IPS DF 6.9 (cell line): ENCODE measurements at regions not wholly inside any gene's neighbourhood (a gene's known extent, or its start where the extent isn't known, plus 50 kb on each side); places are given as distances from the start of the nearest gene placed in this dataset.
"Not testable (repeated sequence)": the region's sequence is repeated elsewhere in the genome, so short reads cannot be mapped to it uniquely, and the experiment has no call there.

ENCODE experiments used
- DNase-seq: peaks from one replicate; pipeline ENCODE4 v3.0.0-alpha.2; 2013; ENCODE audit warnings: low read depth, low spot score
- H3K27ac ChIP-seq: one replicate; pipeline ENCODE4 v1.5.1; 2013; ENCODE audit warnings: low read length, control low read depth
- H3K27me3 ChIP-seq: 2 replicates; pipeline ENCODE4 v1.6.1; 2013; ENCODE audit warnings: mild to moderate bottlenecking, low read length; ENCODE audit not compliant: control insufficient read depth, insufficient read depth
- H3K36me3 ChIP-seq: 2 replicates; pipeline ENCODE4 v1.6.1; 2013; ENCODE audit warnings: low read length; ENCODE audit not compliant: control insufficient read depth, insufficient read depth
- H3K4me1 ChIP-seq: 2 replicates; pipeline ENCODE4 v1.6.1; 2013; ENCODE audit warnings: low read length; ENCODE audit not compliant: control insufficient read depth, insufficient read depth
- H3K4me3 ChIP-seq: 2 replicates; pipeline ENCODE4 v1.5.1; 2013; ENCODE audit warnings: mild to moderate bottlenecking, low read length
- H3K9me3 ChIP-seq: 2 replicates; pipeline ENCODE4 v1.6.1; 2013; ENCODE audit warnings: low read length, inconsistent platforms; ENCODE audit not compliant: control insufficient read depth, insufficient read depth
- WGBS: extraction: QIAGEN DNeasy Blood & Tissue Kit; methylation state at CpG from one replicate; pipeline ENCODE4 v1.1.7; 2013; ENCODE audit warnings: mixed read lengths, missing lambda C conversion rate; ENCODE audit not compliant: insufficient read length, insufficient coverage; 5-methylcytosine and 5-hydroxymethylcytosine counted together

GRCh38 chr4:83926950-83927349 is 391.0 kb downstream of the GPAT3 start:
- no CpG with 5 or more reads among the region's 1 CpG for WGBS
- Histone ChIP-seq H3K9me3 (no peaks in the 10 kb centered on the region), H3K27ac (no peak overlapping the region), H3K4me1 (no peaks in the 10 kb centered on the region; the same call in 1 of the 2 replicates), H3K4me3 (no peak overlapping the region), H3K27me3 (no peaks in the 10 kb centered on the region), H3K36me3 (no peaks in the 10 kb centered on the region)
- no peak for DNase-seq

GRCh38 chr4:83923341-83923740 is 387.4 kb downstream of the GPAT3 start:
- no peaks in the 10 kb centered on the region for H3K36me3 ChIP-seq
- H3K27me3 ChIP-seq = no peaks in the 10 kb centered on the region
- no peaks in the 10 kb centered on the region; the same call in 1 of the 2 replicates for H3K4me1 ChIP-seq
- WGBS = no CpG with 5 or more reads among the region's 1 CpG
- H3K9me3 ChIP-seq = no peaks in the 10 kb centered on the region
- no peak overlapping the region for H3K27ac ChIP-seq
- H3K4me3 ChIP-seq = no peak overlapping the region
- no peak for DNase-seq

- peak; percentile 45 for DNase-seq
- H3K9me3 ChIP-seq = no peaks in the 10 kb centered on the region
- H3K36me3 ChIP-seq = no peaks in the 10 kb centered on the region
- H3K4me1 ChIP-seq = no peaks in the 10 kb centered on the region; the same call in 1 of the 2 replicates
- no peak overlapping the region for H3K27ac ChIP-seq
- WGBS = no CpG with 5 or more reads among the region's 1 CpG
- no peaks in the 10 kb centered on the region for H3K27me3 ChIP-seq
- H3K4me3 ChIP-seq = no peak overlapping the region
Measured at GRCh38 chr4:83922402-83922801, 386.5 kb downstream of the GPAT3 start.

- no peaks in the 10 kb centered on the region for H3K27me3 ChIP-seq
- no peak overlapping the region for H3K4me3 ChIP-seq
- no CpG with 5 or more reads among the region's 8 CpGs for WGBS
- no peaks in the 10 kb centered on the region; the same call in 1 of the 2 replicates for H3K4me1 ChIP-seq
- no peak for DNase-seq
- no peak overlapping the region for H3K27ac ChIP-seq
- H3K9me3 ChIP-seq = no peaks in the 10 kb centered on the region
- H3K36me3 ChIP-seq = no peaks in the 10 kb centered on the region
Measured at GRCh38 chr4:83921124-83921523, 385.2 kb downstream of the GPAT3 start.

GRCh38 chr4:83920375-83920774 is 384.5 kb downstream of the GPAT3 start:
- H3K36me3 ChIP-seq = no peaks in the 10 kb centered on the region
- H3K27me3 ChIP-seq = no peaks in the 10 kb centered on the region
- no peak for DNase-seq
- no CpG with 5 or more reads among the region's 3 CpGs for WGBS
- no peak overlapping the region for H3K27ac ChIP-seq
- H3K4me3 ChIP-seq = no peak overlapping the region
- no peaks in the 10 kb centered on the region; the same call in 1 of the 2 replicates for H3K4me1 ChIP-seq
- H3K9me3 ChIP-seq = no peaks in the 10 kb centered on the region

- H3K27me3 ChIP-seq = no peaks in the 10 kb centered on the region
- H3K9me3 ChIP-seq = no peaks in the 10 kb centered on the region
- no CpG with 5 or more reads among the region's 8 CpGs for WGBS
- no peak overlapping the region for H3K4me3 ChIP-seq
- no peaks in the 10 kb centered on the region for H3K4me1 ChIP-seq
- no peaks in the 10 kb centered on the region for H3K36me3 ChIP-seq
- no peak for DNase-seq
- no peak overlapping the region for H3K27ac ChIP-seq
Measured at GRCh38 chr4:83917572-83917971, 381.7 kb downstream of the GPAT3 start.

- no CpG with 5 or more reads among the region's 1 CpG for WGBS
- Histone ChIP-seq H3K27ac (no peak overlapping the region), H3K36me3 (no peaks in the 10 kb centered on the region), H3K27me3 (no peaks in the 10 kb centered on the region), H3K4me1 (no peaks in the 10 kb centered on the region), H3K9me3 (no peaks in the 10 kb centered on the region), H3K4me3 (no peak overlapping the region)
- DNase-seq = no peak
Measured at GRCh38 chr4:83910693-83911092, 374.8 kb downstream of the GPAT3 start.

- no peak for DNase-seq
- H3K36me3 ChIP-seq = no peaks in the 10 kb centered on the region
- no peak overlapping the region for H3K27ac ChIP-seq
- no peaks in the 10 kb centered on the region for H3K27me3 ChIP-seq
- H3K9me3 ChIP-seq = no peaks in the 10 kb centered on the region
- no peaks in the 10 kb centered on the region for H3K4me1 ChIP-seq
- H3K4me3 ChIP-seq = no peak overlapping the region
- no CpG with 5 or more reads among the region's 2 CpGs for WGBS
Measured at GRCh38 chr4:83906561-83906960, 370.7 kb downstream of the GPAT3 start.

- H3K4me3 ChIP-seq = no peak overlapping the region
- peak; percentile 27 for DNase-seq
- no peaks in the 10 kb centered on the region for H3K36me3 ChIP-seq
- no peak overlapping the region for H3K27ac ChIP-seq
- H3K27me3 ChIP-seq = no peaks in the 10 kb centered on the region
- H3K4me1 ChIP-seq = no peaks in the 10 kb centered on the region
- H3K9me3 ChIP-seq = no peaks in the 10 kb centered on the region
Measured at GRCh38 chr4:83905952-83906351, 370.0 kb downstream of the GPAT3 start.

GRCh38 chr4:83903740-83904139 is 367.8 kb downstream of the GPAT3 start:
- DNase-seq, H3K4me1 ChIP-seq, H3K9me3 ChIP-seq, H3K4me3 ChIP-seq, H3K27ac ChIP-seq, H3K36me3 ChIP-seq, H3K27me3 ChIP-seq: not testable (repeated sequence)
- WGBS = no CpG with 5 or more reads among the region's 1 CpG

GRCh38 chr4:83894831-83895230 is 358.9 kb downstream of the GPAT3 start:
- no peak for DNase-seq
- Histone ChIP-seq H3K4me1 (0 out of 2 replicates have a peak, but pooled peaks cover 2% of the 10 kb centered on the region), H3K36me3 (no peaks in the 10 kb centered on the region), H3K27me3 (no peaks in the 10 kb centered on the region), H3K27ac (no peak overlapping the region), H3K4me3 (no peak overlapping the region), H3K9me3 (no peaks in the 10 kb centered on the region)
- no CpG with 5 or more reads among the region's 1 CpG for WGBS
